HS-27A (cell line): ENCODE measurements at regions not wholly inside any gene's neighbourhood (a gene's known extent, or its start where the extent isn't known, plus 50 kb on each side); places are given as distances from the start of the nearest gene placed in this dataset.
"Not testable (repeated sequence)": the region's sequence is repeated elsewhere in the genome, so short reads cannot be mapped to it uniquely, and the experiment has no call there.

ENCODE experiments used
- DNase-seq: peaks from one replicate; pipeline ENCODE4 v3.0.0-alpha.2; 2012; ENCODE audit warnings: low read depth, missing footprints

GRCh38 chr13:100811928-100812327 is 137.3 kb upstream of the TMTC4 start:
- DNase-seq = no peak

GRCh38 chr13:100811024-100811865 is 136.7 kb upstream of the TMTC4 start:
- no peak for DNase-seq

GRCh38 chr13:100810481-100810880 is 135.9 kb upstream of the TMTC4 start:
- no peak for DNase-seq

- no peak for DNase-seq
Measured at GRCh38 chr13:100809856-100810255, 135.3 kb upstream of the TMTC4 start.

GRCh38 chr13:100809129-100809390 is 134.5 kb upstream of the TMTC4 start:
- DNase-seq = no peak

- DNase-seq = no peak
Measured at GRCh38 chr13:100808330-100809128, 133.9 kb upstream of the TMTC4 start.

- no peak for DNase-seq
Measured at GRCh38 chr13:100803091-100803490, 128.5 kb upstream of the TMTC4 start.

GRCh38 chr13:100800283-100800875 is 125.8 kb upstream of the TMTC4 start:
- DNase-seq = no peak

- no peak for DNase-seq
Measured at GRCh38 chr13:100798739-100799361, 124.3 kb upstream of the TMTC4 start.

GRCh38 chr13:100797921-100798320 is 123.3 kb upstream of the TMTC4 start:
- no peak for DNase-seq

GRCh38 chr13:100796463-100796862 is 121.9 kb upstream of the TMTC4 start:
- no peak for DNase-seq

- DNase-seq = no peak
Measured at GRCh38 chr13:100794575-100794974, 120.0 kb upstream of the TMTC4 start.

- no peak for DNase-seq
Measured at GRCh38 chr13:100790405-100790804, 115.8 kb upstream of the TMTC4 start.

GRCh38 chr13:100789968-100790367 is 115.4 kb upstream of the TMTC4 start:
- DNase-seq = no peak

GRCh38 chr13:100789481-100789880 is 114.9 kb upstream of the TMTC4 start:
- no peak for DNase-seq

GRCh38 chr13:100789025-100789424 is 114.4 kb upstream of the TMTC4 start:
- no peak for DNase-seq

- DNase-seq = no peak
Measured at GRCh38 chr13:100788540-100788939, 113.9 kb upstream of the TMTC4 start.

GRCh38 chr13:100787899-100788298 is 113.3 kb upstream of the TMTC4 start:
- no peak for DNase-seq

- DNase-seq = not testable (repeated sequence)
Measured at GRCh38 chr13:100776686-100777085, 102.1 kb upstream of the TMTC4 start.

- DNase-seq = no peak
Measured at GRCh38 chr13:100773923-100774663, 99.5 kb upstream of the TMTC4 start.

- no peak for DNase-seq
Measured at GRCh38 chr13:100773429-100773828, 98.8 kb upstream of the TMTC4 start.

- no peak for DNase-seq
Measured at GRCh38 chr13:100767192-100767591, 92.6 kb upstream of the TMTC4 start.
